NCI-H1436 treated with DMSO at 0.1 percent for 48 hours (cell line): ENCODE measurements at regions not wholly inside any gene's neighbourhood (a gene's known extent, or its start where the extent isn't known, plus 50 kb on each side); places are given as distances from the start of the nearest gene placed in this dataset.

Experiments used
- DNase-seq: peaks from one replicate; lab custom pipeline; 2025; lab: John Stamatoyannopoulos, UW

DNA sequence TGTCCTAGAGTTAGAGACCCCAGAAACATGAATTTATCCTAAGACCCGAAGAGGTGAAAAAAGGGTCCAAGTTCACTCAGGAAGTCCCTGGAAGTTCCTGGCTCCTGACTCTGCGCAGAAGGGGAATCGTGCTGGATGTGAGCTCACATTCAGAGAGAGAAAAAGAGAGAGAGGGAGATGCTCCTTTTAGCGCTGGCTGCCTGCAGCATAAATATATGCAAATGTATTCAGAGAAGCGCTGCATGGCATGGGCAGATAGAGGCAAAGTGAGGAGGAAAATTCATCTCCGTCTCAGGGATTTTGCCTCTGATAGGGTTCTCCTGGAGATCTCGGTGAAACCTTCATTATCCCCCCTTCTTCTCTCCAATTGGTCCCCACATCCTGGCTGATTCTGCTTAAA lies 517.2 kb downstream of the MN1 start:
- no peak for DNase-seq

DNA sequence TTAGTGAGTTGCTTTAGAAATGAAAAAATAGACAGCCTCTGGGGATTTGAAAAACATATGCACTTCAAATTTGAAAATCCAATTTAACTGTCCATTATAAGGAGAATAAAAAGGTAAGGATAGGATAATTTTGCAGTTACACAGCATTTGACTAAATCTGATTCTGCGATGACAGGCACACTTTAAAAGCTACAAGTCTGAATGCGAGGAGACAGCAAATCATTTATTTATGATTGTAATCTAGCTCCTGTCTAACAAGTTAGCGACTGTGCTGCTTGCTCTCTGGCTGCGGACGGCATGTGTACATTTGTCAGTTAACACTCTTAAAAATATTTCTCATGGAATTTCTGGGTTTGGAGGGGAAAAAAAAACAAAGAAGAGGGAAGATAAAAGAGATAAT lies 514.8 kb downstream of the MN1 start:
- DNase-seq = no peak

DNA sequence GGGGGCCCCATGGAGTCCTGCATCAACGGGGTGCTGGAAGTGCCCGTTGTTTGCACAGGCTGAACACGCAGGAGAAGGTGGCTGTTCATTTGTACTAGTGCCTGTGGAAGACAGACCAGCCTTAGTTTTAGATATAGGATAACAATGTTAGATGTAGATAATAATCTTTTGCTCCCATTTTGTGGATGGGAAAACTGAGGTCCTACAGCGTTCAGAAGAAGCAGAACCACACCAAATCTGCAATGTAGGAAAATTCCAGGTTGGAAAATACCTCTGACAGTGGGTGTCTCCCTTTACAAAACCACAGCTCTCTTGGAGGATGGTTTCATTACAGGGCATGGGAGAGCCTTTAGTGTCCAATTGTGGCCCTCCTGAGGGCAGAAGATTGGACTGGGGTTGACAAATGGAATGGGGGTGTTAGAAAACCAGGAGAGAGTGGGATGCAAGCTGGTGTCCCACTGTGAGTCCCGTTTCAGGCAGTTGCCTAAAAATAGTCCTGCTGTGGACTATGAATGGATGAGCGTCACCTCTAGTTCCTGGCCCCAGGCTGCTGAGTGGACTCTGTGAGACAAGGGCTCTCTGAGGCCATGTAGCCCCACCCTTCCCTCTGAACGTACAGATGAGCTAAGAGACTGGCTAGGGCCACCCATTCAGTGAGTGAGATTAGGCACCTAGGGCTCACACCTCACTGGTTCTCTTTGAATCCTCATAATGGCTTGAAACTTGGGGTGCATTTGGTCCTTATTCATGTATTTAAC lies 508.8 kb downstream of the MN1 start:
- DNase-seq = no peak

DNA sequence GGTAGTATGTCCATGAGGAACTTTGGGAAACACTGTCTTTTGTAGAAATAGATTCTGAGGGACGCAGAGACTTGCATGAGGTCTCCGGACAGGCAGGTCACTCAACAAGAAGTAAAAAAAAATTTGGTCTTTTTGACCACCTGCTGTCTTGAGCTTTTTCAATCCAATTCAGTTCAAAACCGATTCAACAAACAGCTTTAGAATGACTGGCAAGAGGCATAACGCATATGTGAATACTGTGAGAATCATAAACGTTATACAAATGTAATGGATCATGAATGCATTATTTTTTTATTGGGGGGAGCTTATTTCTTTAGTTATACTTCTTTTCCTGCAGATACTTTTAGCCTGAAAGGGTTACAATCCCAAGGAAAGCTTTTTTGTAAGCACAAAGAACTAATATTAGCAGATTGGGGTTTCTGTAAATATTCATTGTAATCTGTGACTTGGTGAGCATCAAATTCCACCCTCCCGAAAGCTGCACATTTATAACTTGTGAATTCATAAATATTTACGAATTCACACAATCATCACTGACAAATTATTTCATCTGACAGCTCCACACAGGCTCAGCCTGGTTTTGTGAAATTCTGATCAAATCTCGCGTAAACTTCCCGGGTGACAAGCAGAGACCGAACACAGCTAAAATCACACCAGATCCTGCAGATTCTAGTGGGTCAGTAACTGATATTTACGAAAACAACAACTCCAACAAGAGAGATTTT lies 507.7 kb downstream of the MN1 start:
- DNase-seq = no peak

DNA sequence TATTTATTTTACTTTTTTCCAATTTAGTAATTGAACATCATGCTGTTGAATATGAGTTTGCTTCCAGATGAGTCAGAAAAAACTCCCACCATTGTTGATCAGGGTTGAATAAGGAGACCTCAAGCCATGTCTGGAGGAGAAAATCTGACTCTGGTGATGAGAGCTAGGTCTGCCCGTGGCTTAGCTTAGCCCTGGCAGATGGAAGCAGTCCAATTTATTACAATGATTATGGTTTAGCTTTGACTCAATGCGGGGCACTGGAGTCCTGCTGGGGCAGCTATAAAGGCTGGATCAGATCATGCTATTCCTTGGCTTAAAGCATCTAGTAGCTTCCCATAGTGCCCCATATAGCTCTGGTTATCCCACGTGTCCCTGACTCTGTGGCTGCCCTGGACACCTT lies 506.5 kb downstream of the MN1 start:
- DNase-seq = no peak

DNA sequence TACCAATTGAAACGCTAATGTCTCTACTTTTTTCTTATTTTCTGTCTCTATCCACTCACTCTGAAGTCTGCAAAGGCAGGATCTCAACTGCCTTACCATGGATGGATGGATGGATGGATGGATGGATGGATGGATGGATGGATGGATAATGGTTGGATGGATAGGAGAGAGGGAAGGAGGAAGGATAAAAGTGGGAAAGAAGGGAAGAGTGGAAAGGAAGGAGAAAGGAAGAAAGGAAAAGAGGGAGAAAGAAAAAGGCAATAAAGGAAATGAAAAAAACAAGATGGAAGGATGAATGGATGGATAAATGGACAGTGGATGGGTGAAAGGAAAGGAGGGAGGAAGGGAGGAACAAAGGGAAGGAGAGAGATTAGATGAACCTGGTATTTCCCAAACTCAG lies 506.0 kb downstream of the MN1 start:
- no peak for DNase-seq

DNA sequence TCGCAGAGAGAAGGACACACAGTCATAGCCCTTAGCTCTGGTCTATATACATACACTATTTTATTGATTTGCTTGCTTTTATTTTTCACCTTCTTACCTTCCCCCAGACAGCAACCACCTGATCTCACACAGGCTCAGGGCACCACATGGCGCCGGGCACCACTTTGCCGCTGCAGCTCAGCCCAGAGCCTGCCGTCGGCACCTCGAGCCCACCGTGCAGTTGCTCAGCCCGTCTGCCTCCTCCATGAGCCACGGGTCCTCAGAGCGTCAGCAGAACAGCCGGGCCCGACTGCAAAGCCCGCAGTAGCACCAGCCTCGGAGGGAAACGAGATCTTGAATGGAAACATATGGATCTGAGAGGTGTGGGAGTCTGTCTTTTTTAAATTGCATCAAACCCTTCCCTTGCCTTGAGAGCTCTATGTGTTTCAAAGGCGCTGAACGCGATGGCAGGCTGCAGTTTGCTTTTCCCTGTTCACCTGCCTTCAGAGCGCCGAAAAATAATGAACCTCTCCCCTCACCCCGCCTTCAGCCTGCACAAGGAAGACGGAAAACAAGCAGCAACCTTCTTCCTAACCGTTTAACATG lies 505.4 kb downstream of the MN1 start:
- DNase-seq = no peak

DNA sequence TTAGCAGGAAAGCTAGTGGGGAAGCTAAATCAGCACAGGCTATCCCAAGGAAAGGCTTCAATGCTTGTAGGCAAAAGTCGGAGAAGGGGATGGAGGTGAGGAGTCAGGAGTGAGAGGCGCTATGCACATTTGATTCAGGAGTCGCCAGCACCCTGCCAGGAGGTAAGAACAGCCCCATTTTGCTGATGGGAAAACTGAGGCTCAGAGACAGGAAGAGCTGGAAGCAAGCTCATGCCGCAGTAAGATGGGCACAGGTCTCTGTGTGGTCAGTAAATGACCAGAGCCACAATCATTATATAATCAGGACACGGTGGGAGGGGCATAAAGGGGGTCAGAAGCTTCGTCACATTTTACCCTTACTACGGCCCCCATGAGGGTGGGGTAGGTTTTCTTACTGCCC lies 504.4 kb downstream of the MN1 start:
- no peak for DNase-seq

DNA sequence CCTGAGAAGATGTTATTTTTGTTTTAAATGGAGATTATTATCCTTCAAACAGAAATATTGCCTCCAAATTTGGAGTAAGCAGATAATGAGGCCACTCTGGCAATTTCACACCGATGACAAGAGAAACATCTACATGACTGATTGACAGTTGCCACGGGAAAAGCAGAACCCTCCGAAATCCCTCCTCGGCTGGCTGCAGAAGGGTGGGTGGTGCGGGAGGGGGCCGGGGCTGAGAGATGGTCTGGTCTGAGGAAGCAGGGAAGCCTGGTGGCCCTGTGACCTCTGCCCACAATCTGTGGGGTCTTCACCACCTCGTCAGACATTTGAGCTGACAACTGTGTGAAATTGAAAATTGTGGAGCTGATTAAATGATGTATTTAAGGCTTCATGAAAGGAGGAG lies 503.2 kb downstream of the MN1 start:
- DNase-seq = no peak

DNA sequence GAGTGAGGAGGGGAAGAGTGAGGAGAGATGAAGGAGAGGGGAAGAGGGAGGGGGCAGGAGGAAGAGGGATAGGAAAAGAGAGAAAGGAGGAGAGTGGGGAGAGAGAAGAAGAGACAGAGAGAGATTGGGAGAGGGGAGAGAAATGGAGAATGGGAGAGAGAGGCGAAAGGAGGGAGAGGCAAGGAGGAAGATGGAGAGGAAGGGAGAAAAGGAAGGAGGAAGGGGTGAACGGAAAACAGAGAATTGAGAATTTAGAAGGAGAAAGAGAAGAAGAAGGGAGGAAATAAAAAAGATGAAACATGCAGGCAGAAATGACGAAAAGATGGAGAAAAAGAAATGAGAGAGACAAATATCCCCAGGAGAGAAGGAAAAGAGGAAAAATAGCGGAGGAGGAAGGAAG lies 502.8 kb downstream of the MN1 start:
- DNase-seq = no peak

DNA sequence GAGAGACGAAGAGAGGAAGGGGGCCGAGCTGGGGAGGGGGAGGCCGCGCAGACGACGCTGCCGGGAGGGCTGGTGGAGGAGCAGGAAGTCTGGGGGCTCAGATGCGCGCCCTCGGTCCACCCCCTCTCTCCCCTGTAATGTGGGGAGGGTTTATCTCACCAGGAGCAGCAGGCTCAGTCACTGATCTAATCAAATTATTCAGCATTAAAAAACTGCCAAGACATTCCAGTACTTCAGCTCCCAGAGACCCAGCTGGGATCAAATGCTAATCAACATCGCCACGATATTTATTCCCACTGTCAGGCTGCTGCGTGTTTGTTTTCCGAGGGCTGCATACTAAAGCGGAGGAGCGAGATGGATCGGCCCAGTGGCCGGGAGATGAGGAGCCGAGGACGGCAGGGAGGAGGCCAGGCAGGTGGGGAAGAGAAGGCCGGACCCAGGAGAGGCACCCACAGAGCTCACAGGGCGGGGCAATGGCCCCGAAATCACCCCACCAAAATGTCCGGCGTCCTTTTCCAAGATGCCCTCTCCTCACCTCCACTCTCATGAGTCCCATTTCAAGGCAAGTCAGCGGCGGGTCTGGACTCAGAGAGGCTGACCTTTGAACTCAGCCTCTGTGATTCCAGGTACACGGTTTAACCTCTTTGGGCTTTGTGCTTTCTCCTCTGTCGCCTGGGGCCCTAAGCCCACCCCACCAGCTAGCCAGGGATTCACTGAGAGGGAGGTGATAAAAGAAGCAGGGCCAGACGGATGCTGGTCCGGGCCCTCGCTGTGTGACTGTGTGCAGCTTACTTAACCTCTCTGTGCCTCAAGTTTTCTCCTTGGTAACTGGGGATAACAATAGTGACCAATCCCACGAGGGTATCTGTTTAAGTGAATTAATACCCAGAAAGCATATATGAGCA lies 502.1 kb downstream of the MN1 start:
- DNase-seq = no peak

DNA sequence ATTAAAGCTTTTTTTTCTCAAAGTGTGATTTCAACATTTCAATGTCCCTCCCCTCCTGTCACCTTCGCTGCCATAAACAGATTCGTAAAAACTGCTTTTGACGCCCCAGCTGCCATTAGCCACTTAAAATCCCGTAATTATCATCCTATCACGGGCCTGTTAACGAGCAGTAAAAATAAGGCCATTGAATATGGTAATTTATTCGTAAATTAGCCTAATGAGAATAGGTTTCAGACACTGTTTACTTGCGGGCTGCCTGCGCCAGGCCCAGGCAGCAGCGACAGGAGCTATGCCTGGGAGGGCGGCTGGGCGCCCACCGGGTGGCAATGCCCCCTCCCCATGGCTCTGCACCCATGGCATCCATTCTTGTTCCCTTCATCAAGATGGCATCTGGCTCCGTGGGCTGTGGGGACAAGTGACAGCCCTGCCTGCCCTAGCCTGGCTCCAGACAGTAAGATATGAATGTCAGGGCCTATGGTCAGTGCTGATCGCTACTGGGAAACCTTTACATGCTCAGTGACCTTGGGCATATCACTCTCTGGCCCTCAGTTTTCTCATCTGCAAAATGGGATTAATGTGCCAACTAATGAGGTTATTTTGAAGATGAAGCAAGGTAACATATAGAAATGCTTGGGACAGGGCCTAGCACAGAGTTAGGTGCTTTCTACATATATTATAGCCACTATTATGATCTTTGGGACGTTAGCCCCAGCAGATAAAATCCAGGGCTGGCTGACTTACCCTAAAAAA lies 500.8 kb downstream of the MN1 start:
- DNase-seq = no peak

DNA sequence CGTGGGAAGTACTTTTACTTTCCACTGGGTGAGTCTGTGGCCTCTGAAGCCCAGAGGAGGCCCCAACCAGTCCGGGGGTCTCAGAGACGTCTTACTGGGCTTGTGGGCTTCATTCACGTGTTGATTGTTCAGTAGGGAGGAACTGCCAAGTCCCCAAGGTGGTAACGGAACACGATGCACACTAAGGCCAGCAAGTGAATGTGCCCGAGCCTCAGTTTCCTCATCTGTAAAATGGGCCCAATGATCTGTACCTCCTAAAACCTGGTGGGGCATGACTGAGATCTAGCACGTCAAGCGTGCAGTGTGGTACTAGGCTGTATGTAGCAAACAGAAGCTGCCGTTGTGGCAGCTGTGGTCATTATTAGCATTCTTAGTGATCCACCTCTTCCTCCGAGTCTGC lies 499.1 kb downstream of the MN1 start:
- DNase-seq = no peak

DNA sequence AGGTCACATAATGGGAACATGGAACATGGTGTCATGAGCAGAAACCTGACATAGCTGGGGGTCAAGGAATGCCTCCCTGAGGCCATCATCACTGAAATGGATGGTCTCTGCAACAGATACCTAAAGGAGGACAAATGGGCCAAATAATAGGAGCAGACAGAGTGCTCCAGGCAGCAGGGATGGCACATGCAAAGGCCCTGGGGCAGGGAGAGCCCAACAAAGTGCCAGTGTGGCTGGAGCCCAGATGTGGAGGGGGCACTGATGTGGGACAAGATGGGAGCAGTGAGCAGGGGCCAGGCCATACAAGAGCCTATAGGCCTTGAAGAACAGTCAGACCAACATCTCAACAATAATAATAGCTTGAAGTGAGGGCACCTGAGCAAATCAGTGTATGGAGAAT lies 497.8 kb downstream of the MN1 start:
- DNase-seq = no peak

DNA sequence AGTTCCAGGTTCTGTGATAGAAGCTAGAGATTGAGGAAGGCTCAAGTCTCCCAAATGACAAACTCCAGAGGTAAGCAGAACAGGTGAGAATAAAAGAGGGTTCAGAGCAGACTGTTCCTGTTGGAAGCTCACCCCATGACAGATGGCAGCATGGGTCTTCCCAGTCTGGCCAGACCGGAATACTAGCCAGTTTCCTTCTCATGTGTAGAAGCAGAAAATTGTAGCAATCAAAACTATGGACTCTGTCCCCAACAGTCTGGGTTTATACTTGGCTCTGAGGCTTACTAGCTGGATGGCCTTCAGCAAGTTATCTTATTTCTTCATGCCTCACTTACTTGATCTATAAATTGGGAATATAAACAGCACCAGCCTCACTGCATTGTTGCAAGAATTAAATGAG lies 494.8 kb downstream of the MN1 start:
- no peak for DNase-seq

DNA sequence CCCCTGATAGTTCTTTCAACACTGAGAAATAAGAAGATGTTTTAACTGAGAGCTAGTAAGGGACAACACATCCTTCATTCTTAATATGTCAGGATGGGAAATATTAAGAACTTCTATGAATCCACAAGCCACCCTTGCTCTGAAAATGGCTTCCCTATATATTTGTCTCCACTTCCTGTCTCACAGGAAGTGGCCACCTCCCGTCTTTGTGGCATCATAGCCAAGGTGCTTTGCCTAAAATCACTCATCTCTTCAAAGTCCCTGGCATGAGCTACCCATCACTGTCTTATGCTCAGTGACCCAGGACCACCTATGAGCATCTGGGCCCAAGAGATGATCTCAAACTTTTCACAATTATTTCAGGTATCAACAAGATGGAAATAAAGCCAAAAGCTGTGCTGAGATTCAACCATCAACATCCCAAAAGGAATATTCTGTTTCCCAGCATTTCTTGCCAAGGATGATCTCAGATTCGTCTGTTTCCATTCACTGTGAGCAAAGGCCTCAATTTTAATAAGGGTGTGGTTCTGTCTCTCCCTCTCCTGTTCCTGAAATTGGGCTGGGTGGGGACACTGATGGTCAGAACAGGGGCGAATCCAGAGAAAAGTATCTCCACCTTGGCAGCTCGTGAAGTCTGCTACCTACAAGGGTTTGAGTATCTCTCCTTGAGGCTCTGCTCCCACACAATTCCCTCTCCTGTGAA lies 493.9 kb downstream of the MN1 start:
- DNase-seq = no peak

DNA sequence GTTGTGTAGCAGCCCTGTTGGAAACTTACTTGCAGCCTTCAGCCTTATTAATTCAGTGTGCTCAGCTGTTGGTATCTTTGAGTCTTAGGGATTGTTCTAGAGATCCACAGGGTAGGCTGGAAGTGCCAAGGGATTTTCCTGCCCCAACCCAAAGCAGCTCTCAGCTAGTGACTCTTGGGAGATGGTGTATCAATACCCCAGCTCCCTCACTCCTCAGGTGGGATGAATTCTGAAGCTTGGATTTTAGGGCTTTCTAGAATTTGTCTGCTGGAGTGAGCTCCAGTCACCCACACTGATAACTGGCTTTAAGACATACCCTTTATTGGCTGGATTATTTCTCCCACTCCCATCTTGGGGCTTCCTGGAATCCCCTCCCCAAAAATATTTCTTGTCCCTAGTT lies 493.0 kb downstream of the MN1 start:
- no peak for DNase-seq

DNA sequence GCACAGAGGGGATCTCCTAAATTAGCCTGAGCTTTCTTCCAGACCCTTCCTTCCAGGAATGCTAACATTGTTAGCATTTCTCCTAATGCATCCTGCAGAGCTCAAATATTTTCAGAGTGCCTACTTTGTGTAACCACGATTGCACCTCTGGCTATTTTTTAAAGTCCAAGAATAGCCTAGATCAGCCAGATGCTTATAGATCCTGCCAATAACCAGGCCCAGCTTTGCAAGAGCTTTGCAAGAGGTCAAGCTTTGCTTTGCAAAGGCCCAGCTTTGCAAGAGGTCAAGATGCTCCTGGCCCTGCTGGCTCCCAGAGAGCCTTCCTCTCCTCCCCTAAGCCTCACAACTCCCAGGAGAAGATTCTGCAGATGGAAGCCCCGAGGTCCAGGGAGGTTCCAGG lies 491.9 kb downstream of the MN1 start:
- no peak for DNase-seq

DNA sequence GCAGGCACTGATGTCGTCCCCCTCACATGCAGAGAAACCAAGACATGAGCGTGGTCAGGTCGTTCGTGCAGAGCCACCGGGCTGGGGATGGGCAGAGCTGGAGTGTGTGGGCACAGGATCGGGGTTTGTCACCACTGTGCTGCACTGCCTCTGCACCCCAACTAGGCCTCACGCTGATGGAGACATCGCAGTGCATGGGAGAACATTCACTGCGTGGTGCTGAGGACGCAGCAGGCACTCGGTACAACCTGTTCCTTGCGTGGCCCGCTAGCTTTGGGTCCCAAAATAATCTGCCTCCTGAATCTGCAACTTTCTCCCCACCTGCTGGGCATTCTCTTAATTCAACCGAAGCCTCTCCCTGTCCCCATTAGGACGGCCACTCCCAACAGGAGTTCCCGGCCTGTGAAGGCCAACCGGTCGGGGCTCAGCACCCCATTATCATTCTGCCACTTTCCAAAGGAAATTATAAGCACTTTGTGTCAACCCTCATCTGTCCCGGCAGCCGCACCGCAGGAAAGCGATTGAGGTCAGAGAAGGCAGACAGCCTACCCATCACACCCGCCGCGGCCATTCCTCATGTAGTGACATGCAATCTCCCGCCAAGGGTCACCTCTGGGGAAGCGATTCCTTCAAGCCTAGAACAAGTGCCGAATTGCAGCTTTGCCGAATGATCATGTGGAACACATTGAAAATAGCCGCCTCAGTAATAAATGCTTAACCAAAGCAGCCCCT lies 490.4 kb downstream of the MN1 start:
- no peak for DNase-seq
